GM18867 (cell line): ENCODE measurements at regions not wholly inside any gene's neighbourhood (a gene's known extent, or its start where the extent isn't known, plus 50 kb on each side); places are given as distances from the start of the nearest gene placed in this dataset.

ENCODE experiments used
- ATAC-seq: cut with Tn5 transposase; IDR thresholded peaks from one replicate; pipeline ENCODE4 v1.9.1; 2021; ENCODE audit warnings: mild to moderate bottlenecking, moderate library complexity; ENCODE audit not compliant: unreplicated experiment

- ATAC-seq, result no peak
These were observed 113.8 kb upstream of the CCDC54 start for GRCh38 chr3:107263269-107264021.

- no peak for ATAC-seq
These were observed 112.4 kb upstream of the CCDC54 start for GRCh38 chr3:107264888-107265287.

GRCh38 chr3:107265526-107265925, 111.7 kb upstream of the CCDC54 start:
- no peak for ATAC-seq

GRCh38 chr3:107268469-107268868, 108.8 kb upstream of the CCDC54 start:
- ATAC-seq, result no peak

GRCh38 chr3:107269136-107269535, 108.1 kb upstream of the CCDC54 start:
- ATAC-seq, result no peak

GRCh38 chr3:107271787-107272387, 105.4 kb upstream of the CCDC54 start:
- ATAC-seq, result peak; percentile 79

- no peak for ATAC-seq
These were observed 104.8 kb upstream of the CCDC54 start for GRCh38 chr3:107272471-107272870.

GRCh38 chr3:107272885-107273284, 104.4 kb upstream of the CCDC54 start:
- ATAC-seq, result no peak

- ATAC-seq, result no peak
These were observed 103.5 kb upstream of the CCDC54 start for GRCh38 chr3:107273771-107274170.

- no peak for ATAC-seq
These were observed 101.7 kb upstream of the CCDC54 start for GRCh38 chr3:107275511-107275910.

GRCh38 chr3:107283948-107284347, 93.3 kb upstream of the CCDC54 start:
- ATAC-seq, result no peak

GRCh38 chr3:107284612-107285011, 92.6 kb upstream of the CCDC54 start:
- ATAC-seq, result no peak

- no peak for ATAC-seq
These were observed 92.0 kb upstream of the CCDC54 start for GRCh38 chr3:107285197-107285596.

- no peak for ATAC-seq
These were observed 87.9 kb upstream of the CCDC54 start for GRCh38 chr3:107289354-107289753.

- no peak for ATAC-seq
These were observed 83.1 kb upstream of the CCDC54 start for GRCh38 chr3:107294117-107294516.

GRCh38 chr3:107297597-107297996, 79.6 kb upstream of the CCDC54 start:
- ATAC-seq, result no peak

- no peak for ATAC-seq
These were observed 70.0 kb upstream of the CCDC54 start for GRCh38 chr3:107307205-107307604.

- no peak for ATAC-seq
These were observed 68.5 kb upstream of the CCDC54 start for GRCh38 chr3:107308716-107309115.

GRCh38 chr3:107309312-107309711, 67.9 kb upstream of the CCDC54 start:
- ATAC-seq, result no peak

GRCh38 chr3:107313711-107314110, 63.5 kb upstream of the CCDC54 start:
- ATAC-seq, result no peak

- no peak for ATAC-seq
These were observed 62.1 kb upstream of the CCDC54 start for GRCh38 chr3:107315141-107315540.

- ATAC-seq, result peak; percentile 91
These were observed 53.5 kb upstream of the CCDC54 start for GRCh38 chr3:107323723-107324122.

- no peak for ATAC-seq
These were observed 51.8 kb upstream of the CCDC54 start for GRCh38 chr3:107325446-107325845.
